GM19238 (cell line): ENCODE measurements at regions not wholly inside any gene's neighbourhood (a gene's known extent, or its start where the extent isn't known, plus 50 kb on each side); places are given as distances from the start of the nearest gene placed in this dataset.
"Not testable (repeated sequence)": the region's sequence is repeated elsewhere in the genome, so short reads cannot be mapped to it uniquely, and the experiment has no call there.

Experiments
- DNase-seq: peaks from one replicate; pipeline ENCODE4 v3.0.0; 2011; ENCODE audit warnings: low spot score; ENCODE audit not compliant: insufficient read length

DNA sequence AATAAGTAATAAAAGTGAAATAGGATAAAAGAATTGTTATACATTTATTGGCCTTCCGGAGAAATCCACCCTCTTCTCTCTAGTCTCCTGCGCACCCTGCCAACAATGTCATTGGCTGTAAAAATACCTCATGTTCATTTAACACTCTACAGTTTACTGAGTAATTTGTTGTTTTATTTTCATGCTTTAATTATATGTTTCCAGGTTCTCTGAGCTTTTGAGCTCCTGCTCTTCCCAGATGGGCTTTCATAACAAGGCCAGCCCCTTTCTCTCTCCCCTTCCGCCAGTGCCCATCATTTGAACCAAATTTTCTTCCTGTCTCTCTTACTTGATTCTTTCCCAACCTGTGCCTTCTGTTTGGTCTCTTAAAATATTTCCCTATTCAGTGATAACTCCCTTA, 144.6 kb upstream of the PRSS1 start:
- DNase-seq: no peak

DNA sequence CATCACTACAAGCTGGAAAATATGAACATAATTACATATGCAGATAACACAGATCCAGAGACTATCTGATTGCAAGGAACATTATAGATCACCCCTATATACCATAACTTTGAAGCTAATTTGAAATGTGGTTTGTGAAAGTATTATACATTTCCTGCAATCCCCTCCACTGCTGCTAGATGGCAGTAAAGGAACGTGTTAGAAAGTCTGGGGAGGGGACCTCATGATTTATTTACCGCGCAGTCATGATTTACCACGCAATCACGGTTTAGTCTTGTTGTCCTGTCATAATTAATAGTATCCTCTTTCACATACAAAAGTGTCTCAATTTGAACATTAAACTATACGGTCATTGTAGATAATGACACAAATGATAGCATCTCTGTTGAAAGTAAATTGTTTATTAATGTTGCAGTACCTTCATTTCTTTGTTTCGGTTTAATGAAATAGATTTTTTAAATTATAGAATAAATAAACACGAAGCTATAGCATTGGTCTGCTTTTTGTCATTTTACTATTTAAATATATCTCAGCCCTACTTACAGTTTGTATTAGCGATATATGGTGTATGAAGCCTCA, 145.3 kb upstream of the PRSS1 start:
- no peak for DNase-seq

GRCh38 chr7:142602756-142603155, 146.5 kb upstream of the PRSS1 start:
- no peak for DNase-seq

GRCh38 chr7:142602183-142602582, 147.1 kb upstream of the PRSS1 start:
- DNase-seq: no peak

- no peak for DNase-seq
These were observed 151.0 kb upstream of the PRSS1 start for GRCh38 chr7:142598297-142598696.

DNA sequence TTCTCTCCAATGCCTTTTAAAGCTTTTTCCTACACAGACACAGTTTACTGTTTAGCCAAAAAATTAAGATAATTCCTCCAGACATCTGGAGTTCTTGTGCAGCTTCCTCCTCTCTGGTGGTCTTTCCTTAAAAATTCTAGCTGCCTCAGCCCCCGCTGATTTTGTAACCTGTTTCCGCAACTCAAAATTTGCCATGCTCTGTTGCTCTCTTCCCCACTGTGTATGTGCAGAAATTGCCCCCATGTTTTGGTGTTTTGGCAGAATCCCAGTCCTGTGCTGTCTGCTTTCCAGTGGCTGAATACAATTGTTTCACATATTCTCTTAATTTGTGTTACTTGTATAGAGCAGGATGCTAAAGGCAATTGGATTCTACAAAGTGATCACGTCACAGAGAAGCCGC, 151.7 kb upstream of the PRSS1 start:
- no peak for DNase-seq

- no peak for DNase-seq
These were observed 153.3 kb upstream of the PRSS1 start for GRCh38 chr7:142595816-142596516.

DNA sequence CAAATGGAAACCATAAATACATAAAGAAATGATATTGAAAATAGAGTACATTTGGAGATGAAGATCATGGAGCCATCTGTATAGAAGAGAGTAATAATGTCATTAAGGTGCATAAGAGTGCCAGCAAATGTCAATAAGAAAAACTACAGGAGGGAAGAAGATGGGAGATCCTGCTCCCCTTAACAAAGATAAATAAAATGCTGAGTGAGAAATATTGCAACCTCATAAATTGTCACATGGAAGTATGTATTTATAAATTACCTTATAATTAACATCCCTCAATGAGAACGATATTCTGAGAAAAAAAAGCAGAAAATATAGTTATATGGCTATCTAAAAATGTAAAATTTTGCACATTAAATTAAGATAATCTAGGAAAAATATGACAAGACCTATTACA, 155.2 kb upstream of the PRSS1 start:
- no peak for DNase-seq

DNA sequence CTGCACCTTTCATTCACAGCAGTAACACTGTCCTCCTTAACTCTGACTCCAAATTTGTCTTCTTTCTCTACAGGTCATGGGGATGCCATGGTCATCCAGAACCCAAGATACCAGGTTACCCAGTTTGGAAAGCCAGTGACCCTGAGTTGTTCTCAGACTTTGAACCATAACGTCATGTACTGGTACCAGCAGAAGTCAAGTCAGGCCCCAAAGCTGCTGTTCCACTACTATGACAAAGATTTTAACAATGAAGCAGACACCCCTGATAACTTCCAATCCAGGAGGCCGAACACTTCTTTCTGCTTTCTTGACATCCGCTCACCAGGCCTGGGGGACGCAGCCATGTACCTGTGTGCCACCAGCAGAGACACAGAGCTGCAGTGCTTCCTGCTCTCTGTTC, 156.2 kb upstream of the PRSS1 start:
- no peak for DNase-seq

DNA sequence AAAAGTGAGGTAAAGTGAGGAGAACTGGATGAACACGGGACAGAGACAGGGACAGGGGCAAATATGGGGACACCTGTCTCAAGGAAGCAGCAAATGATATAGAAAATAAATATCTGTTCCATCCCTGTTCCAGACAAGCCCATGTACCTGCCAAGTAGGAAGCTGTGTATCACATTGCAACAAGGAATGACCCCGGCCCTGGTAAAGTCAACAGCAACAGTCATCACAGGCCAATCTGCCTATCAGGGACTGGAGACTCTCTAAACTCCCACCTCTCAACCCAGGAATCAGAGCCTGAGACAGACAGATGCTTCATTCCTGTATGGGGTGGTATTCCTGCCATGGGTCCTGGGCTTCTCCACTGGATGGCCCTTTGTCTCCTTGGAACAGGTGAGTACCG, 156.6 kb upstream of the PRSS1 start:
- DNase-seq: no peak

- no peak for DNase-seq
These were observed 157.0 kb upstream of the PRSS1 start for GRCh38 chr7:142592231-142592630.

DNA sequence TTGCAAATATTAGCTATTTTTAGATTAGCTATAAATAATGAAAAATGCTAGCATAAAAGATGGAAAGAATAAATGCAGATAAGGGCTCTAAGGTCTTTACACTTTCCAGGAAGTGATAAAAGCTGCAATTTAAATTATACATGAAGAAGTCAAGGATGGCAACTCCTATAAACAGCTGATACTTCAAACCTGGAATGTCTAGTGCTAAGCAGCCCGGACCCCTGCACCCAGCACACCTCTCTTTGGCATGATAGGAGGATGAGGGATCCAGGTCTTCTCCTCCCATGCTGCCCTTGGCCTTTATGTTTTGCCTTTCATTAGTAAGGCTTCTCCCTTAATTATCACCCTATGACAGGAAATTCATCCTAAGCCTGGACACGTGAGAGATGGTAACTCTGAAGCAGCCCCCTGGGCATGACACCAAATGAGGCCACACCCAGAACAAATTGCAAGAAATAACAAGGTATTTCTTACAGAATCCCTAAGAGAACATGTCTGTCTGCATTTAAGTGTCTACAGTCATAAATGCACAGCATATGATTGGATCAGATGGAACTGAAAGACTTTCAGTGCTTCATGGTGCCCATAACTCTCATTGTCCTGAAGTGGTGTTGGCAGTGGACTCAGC, 158.3 kb upstream of the PRSS1 start:
- no peak for DNase-seq

DNA sequence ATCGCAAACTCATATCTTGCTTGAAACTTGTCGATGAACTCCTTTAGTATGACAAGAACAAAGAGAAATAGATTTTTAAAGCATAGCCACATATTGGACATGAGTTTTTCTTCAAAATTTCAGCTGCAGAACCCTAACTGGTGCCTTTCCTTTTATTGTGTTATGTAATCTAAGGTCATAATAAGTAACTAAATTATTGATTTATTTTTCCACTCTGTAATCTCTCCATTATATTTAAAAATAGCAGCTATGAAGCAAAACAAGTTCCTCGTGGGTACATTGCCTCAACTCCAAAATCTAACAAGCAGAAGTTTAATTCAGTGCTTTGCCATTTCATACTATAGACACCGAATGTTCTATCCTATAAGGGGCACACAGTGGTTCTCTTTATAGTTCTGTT, 159.2 kb upstream of the PRSS1 start:
- DNase-seq: no peak

DNA sequence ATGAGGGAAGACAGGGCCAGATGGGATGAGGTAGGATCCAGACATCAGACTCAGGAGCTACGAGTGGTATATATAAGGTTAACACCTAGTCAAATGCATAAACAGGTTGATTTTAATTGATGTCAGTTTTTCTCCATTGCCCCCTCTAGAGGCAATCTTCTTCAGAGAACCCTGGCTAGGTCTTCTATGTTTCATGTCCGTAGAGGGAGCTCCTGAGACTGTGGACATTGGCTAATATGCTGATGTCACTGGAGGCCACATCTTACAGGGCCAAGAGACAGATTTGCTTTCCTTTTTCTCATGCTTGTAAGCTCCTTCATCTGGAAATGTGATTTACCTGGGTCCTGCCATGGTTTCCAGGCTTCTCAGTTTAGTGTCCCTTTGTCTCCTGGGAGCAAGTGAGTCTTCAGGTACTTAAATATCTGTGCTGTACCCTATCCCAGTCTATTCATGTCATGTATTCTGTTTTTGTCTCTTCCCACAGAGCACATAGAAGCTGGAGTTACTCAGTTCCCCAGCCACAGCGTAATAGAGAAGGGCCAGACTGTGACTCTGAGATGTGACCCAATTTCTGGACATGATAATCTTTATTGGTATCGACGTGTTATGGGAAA, 161.6 kb upstream of the PRSS1 start:
- peak; percentile 30 for DNase-seq

GRCh38 chr7:142586611-142587010, 162.7 kb upstream of the PRSS1 start:
- no peak for DNase-seq

GRCh38 chr7:142585425-142585824, 163.8 kb upstream of the PRSS1 start:
- DNase-seq: no peak

DNA sequence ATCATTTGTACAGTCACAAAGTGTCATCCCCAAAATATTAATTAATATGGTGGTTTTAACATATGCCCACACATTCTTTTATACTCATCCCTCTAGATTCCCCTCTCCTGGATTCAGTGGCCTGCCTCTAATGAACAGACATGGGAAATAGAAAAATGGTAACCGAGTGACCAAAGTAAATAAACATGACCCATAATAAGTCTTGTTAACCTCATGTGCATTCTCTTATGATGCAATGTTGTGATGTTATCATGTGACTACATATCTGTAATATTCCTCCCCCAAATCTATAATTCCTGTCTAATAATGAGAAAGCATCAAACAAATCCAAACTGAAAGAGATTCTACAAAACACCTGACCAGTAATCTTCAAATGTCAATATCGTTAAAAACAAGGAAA, 164.5 kb upstream of the PRSS1 start:
- no peak for DNase-seq

DNA sequence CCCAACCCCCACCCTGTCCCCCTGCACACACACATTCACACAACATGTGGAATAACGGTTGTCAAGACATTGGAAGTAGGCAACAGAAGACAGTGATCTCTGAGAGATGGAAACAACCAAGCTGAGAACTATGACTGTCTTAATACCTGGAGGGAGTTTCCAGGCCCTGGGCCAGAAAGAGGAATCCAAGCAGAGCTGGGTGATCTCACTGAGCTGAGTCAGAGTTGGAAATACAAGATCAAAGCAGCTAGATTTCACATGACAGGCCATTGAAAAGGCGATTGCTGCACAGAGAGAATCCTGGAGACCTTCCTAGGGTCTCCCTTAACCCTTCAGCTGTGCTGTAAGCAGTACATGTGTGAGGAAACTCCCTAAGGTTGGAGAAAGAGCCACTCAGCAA, 165.8 kb upstream of the PRSS1 start:
- DNase-seq: no peak

- no peak for DNase-seq
These were observed 166.9 kb upstream of the PRSS1 start for GRCh38 chr7:142582351-142582750.

DNA sequence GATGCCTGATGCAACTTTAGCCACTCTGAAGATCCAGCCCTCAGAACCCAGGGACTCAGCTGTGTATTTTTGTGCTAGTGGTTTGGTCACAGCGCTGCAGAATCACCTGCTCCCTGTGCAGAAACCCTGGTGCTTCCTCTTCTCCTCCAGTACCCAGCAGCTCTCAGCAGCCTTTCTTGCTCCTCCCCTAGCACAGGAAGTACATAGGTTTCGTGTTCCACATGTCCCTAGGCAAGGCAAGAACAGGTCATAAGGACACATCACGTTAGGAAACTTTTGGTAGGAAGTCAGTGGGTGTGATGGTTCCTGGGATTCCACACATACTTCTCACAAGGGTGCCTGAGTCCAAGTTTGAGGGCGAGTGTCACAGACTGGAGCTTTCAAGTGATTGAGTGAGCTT, 167.9 kb upstream of the PRSS1 start:
- peak; percentile 45 for DNase-seq

GRCh38 chr7:142579946-142580345, 169.3 kb upstream of the PRSS1 start:
- DNase-seq: no peak

- DNase-seq: not testable (repeated sequence)
These were observed 173.9 kb upstream of the PRSS1 start for GRCh38 chr7:142575351-142575750.

DNA sequence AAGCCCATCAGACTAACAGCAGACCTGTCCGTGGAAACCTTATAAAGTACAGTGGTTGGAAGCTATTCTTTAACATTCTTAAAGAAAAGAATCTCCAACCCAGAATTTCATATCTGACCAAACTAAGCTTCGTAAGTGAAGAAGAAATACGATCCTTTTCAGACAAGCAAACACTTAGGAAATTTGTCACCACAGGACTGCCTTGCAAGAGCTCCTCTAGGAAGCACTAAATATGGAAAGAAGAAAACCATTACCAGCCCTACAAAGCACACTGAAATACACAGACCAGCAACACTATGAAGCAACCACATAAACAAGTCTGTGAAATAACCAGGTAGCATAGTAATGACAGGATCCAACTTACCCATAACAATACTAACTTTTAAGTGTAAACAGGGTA, 177.7 kb upstream of the PRSS1 start:
- DNase-seq: no peak
